Posterior vena cava (tissue), 2 donors: ENCODE measurements at regions not wholly inside any gene's neighbourhood (a gene's known extent, or its start where the extent isn't known, plus 50 kb on each side); places are given as distances from the start of the nearest gene placed in this dataset.

Experiments used
- DNase-seq: peaks from one replicate; pipeline ENCODE4 v3.0.0-alpha.2; 2020; ENCODE audit warnings: low spot score
- intact Hi-C, 2 donors: fragments of 100-400 bp; cut with DNase I; formaldehyde crosslinking; loops; one replicate each; pipeline versions ENCODE4 v1.14.1 to v1.14.2; 2022 to 2023
- donor health status: DM: yes; HTN: yes; CAD: no.
- donor health status: DM: yes; HTN: yes; CAD: no.

- intact Hi-C loops: no loop called here
Observed at GRCh38 chr13:109843695-109844094, 57.3 kb upstream of the IRS2 start.

DNA sequence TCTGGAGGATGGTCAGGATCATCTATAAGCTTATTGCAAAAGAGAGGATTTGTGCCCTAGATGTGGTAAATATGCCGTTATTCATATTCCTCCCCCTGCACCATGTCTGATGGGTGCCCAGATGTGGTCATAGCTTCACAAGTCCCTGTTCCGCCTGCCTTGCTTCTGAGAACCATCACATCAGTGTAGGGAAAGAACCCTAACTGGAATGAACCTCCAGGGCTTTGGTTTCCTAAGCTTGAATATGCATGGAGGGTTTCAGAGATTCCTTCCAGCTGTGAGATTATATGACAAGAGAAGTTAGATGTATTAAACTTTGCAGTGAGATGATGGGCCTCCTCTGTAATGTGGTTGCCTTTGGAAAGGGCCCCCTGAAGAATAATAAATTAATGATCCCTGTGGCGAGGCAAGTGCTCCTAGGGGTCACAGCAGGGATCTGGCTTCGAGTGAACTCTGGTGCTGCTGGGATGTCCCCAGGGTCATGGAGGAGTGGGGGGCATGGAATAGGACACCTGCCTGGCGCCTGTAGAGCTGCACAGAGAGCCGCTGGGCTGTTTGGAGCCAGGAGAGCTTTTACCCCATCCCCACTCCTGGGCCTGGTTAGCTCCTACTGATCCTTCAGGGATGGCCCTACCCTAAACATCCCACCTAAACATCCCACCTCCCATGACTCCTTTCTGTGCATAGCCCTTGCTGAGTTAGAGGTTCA, 56.0 kb upstream of the IRS2 start:
- intact Hi-C loops: no loop called here
- DNase-seq: no peak

More at GRCh38 chr13:109843695-109844094, 57.3 kb upstream of the IRS2 start:
- DNase-seq: no peak

- intact Hi-C loops: no loop called here
Observed at GRCh38 chr13:109840893-109841287, 54.5 kb upstream of the IRS2 start.

GRCh38 chr13:109840201-109840892, 54.0 kb upstream of the IRS2 start:
- intact Hi-C loops: no loop called here
- DNase-seq: no peak

More at GRCh38 chr13:109840893-109841287, 54.5 kb upstream of the IRS2 start:
- no peak for DNase-seq

- intact Hi-C loops: no loop called here
- DNase-seq: no peak
Observed at GRCh38 chr13:109836629-109837607, 50.5 kb upstream of the IRS2 start.
